ENCODE measurements at regions not wholly inside any gene's neighbourhood (a gene's known extent, or its start where the extent isn't known, plus 50 kb on each side); places are given as distances from the start of the nearest gene placed in this dataset.

DNA sequence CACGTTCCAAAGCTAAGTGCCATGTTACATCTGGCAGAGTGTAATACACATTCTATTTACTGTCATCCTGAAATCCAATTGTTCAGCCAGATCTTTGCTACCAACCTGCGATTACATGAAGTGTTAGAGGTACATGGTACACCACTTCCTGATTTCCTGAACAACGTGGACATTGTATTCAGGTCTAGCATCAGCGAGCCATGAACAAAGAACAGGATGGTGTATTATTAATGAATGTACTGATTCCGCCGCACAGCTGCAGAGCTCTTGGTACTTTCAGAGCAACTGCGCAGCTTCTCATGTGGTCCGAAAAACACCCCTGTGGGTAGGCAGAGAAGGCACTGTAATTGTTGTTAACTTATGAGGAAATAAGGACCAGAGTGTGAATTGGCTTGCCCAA lies 511.4 kb downstream of the AJAP1 start:
- intact Hi-C loops (cut with micrococcal nuclease), result no loop called here
- Histone ChIP-seq H3K27ac (ENCODE audit: low read depth, low read length) (no peak overlapping the region), H3K4me1 (ENCODE audit: control insufficient read depth in 1 of 2, insufficient read depth in 2 of 2, low read length in 2 of 2) (no peaks in the 10 kb centered on the region), H3K27me3 (ENCODE audit: insufficient read depth, low read length) (no peaks in the 10 kb centered on the region), H3K9ac (ENCODE audit: low read length) (no peak overlapping the region), H3K36me3 (ENCODE audit: control insufficient read depth in 1 of 2, insufficient read depth in 2 of 2, low read length in 2 of 2) (no peaks in the 10 kb centered on the region), H3K9me3 (ENCODE audit: control insufficient read depth in 1 of 2, insufficient read depth in 1 of 2, low read depth in 1 of 2, low read length in 2 of 2) (peaks cover 0 to 3% of the 10 kb centered on the region in 2 experiments; a peak in 2 of 4 replicates), H3K79me2 (ENCODE audit: insufficient read depth, low read length) (no peaks in the 10 kb centered on the region), H3K4me3 (replicated peaks in 1 of 2; ENCODE audit: low read depth in 1 of 2, low read length in 2 of 2) (no peak overlapping the region), H2AFZ (ENCODE audit: low read depth, low read length, poor library complexity, severe bottlenecking) (no peak overlapping the region), H3K4me2 (ENCODE audit: low read length) (no peak overlapping the region), H4K20me1 (ENCODE audit: insufficient read depth) (no peaks in the 10 kb centered on the region), H3K9me2 (ENCODE audit: insufficient read depth) (no peaks in the 10 kb centered on the region)
- POLR2A ChIA-PET, result no interaction called here
- BruUV-seq (replicated peaks), result no TSS peak
- CTCF ChIA-PET, result no interaction called here
- RAD21 ChIA-PET (ENCODE audit: low non-redundant PET in 1 of 2, low total read pairs in 2 of 2, uncharacterized antibody in 2 of 2, unreplicated experiment in 2 of 2), result no interaction called here
- no peak for DNase-seq (ENCODE audit: low read depth, low spot score)
- ATAC-seq, result no peak
- TF ChIP-seq, protein P1, sequence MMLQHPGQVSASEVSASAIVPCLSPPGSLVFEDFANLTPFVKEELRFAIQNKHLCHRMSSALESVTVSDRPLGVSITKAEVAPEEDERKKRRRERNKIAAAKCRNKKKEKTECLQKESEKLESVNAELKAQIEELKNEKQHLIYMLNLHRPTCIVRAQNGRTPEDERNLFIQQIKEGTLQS (IDR thresholded peaks at IDR 0.05), result no peak
- TF ChIP-seq, protein P2, sequence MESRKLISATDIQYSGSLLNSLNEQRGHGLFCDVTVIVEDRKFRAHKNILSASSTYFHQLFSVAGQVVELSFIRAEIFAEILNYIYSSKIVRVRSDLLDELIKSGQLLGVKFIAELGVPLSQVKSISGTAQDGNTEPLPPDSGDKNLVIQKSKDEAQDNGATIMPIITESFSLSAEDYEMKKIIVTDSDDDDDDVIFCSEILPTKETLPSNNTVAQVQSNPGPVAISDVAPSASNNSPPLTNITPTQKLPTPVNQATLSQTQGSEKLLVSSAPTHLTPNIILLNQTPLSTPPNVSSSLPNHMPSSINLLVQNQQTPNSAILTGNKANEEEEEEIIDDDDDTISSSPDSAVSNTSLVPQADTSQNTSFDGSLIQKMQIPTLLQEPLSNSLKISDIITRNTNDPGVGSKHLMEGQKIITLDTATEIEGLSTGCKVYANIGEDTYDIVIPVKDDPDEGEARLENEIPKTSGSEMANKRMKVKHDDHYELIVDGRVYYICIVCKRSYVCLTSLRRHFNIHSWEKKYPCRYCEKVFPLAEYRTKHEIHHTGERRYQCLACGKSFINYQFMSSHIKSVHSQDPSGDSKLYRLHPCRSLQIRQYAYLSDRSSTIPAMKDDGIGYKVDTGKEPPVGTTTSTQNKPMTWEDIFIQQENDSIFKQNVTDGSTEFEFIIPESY (IDR thresholded peaks at IDR 0.05; ENCODE audit: extremely low read depth, insufficient replicate concordance, low read length), result no peak
- TF ChIP-seq CEBPB (IDR thresholded peaks at IDR 0.05; ENCODE audit: low read depth) (no peak), EGR1 (IDR thresholded peaks at IDR 0.05; ENCODE audit: low read depth) (no peak), YY1 (IDR thresholded peaks at IDR 0.05; ENCODE audit: extremely low read depth, insufficient replicate concordance, low read depth, low read length) (no peak)
- TF ChIP-seq, protein P3, sequence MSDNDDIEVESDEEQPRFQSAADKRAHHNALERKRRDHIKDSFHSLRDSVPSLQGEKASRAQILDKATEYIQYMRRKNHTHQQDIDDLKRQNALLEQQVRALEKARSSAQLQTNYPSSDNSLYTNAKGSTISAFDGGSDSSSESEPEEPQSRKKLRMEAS (IDR thresholded peaks at IDR 0.05), result no peak

DNA sequence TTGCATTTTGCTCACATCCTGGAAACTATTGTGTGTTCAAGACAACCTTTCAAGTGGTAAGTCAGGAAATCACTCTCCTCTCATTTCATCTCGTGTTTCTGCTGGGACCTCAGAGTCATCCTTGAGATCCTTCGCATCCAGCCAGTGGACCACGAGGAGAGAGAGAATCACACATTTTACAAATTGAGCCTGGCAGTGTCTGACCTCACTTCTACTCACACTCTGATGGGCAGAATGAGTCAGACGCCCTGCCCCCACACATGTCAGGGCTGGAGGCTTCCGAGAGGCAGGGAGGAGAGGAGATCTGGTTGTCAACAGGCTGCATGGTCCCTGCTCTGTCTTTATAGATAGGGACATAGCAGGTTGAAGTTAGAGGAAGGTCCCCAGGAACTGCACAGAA lies 509.7 kb downstream of the AJAP1 start:
- DNase-seq (ENCODE audit: low read depth, low spot score) (no peak), ATAC-seq (no peak)
- no TSS peak for BruUV-seq (replicated peaks)
- no peaks in the 10 kb centered on the region for H3K9me2 ChIP-seq (ENCODE audit: insufficient read depth)
- H3K27me3 ChIP-seq (ENCODE audit: insufficient read depth, low read length), result no peaks in the 10 kb centered on the region
- H3K4me1 ChIP-seq (ENCODE audit: control insufficient read depth in 1 of 2, insufficient read depth in 2 of 2, low read length in 2 of 2), result no peaks in the 10 kb centered on the region
- H3K9ac ChIP-seq (ENCODE audit: low read length), result no peak overlapping the region
- CTCF ChIA-PET, result no interaction called here
- H3K36me3 ChIP-seq (ENCODE audit: control insufficient read depth in 1 of 2, insufficient read depth in 2 of 2, low read length in 2 of 2), result no peaks in the 10 kb centered on the region
- no peaks in the 10 kb centered on the region for H4K20me1 ChIP-seq (ENCODE audit: insufficient read depth)
- H3K79me2 ChIP-seq (ENCODE audit: insufficient read depth, low read length), result no peaks in the 10 kb centered on the region
- POLR2A ChIA-PET, result no interaction called here
- no peak for TF ChIP-seq EGR1 (IDR thresholded peaks at IDR 0.05; ENCODE audit: low read depth)
- TF ChIP-seq RAD21 (IDR thresholded peaks at IDR 0.05; ENCODE audit: low read depth), result no peak
- no peak for TF ChIP-seq SRF (IDR thresholded peaks at IDR 0.05; ENCODE audit: low read depth)
- TF ChIP-seq FOSL1 (IDR thresholded peaks at IDR 0.05; ENCODE audit: low read depth), result no peak
- H2AFZ ChIP-seq (ENCODE audit: low read depth, low read length, poor library complexity, severe bottlenecking), result no peak overlapping the region
- H3K9me3 ChIP-seq (ENCODE audit: control insufficient read depth in 1 of 2, insufficient read depth in 1 of 2, low read depth in 1 of 2, low read length in 2 of 2), result peaks cover 3% of the 10 kb centered on the region in 2 experiments; a peak in 2 of 4 replicates
- H3K4me2 ChIP-seq (ENCODE audit: low read length), result no peak overlapping the region
- no peak overlapping the region for H3K27ac ChIP-seq (ENCODE audit: low read depth, low read length)
- no peak overlapping the region for H3K4me3 ChIP-seq (replicated peaks in 1 of 2; ENCODE audit: low read depth in 1 of 2, low read length in 2 of 2)
- intact Hi-C loops (cut with micrococcal nuclease), result no loop called here
- RAD21 ChIA-PET (ENCODE audit: low non-redundant PET in 1 of 2, low total read pairs in 2 of 2, uncharacterized antibody in 2 of 2, unreplicated experiment in 2 of 2), result no interaction called here

Data from HCT116 (cell line).